ENCODE measurements at regions not wholly inside any gene's neighbourhood (a gene's known extent, or its start where the extent isn't known, plus 50 kb on each side); places are given as distances from the start of the nearest gene placed in this dataset.

- 70 to 72% methylated on average over 4 of the region's 4 CpGs for WGBS, 2 donors
- no peak for TF ChIP-seq POLR2A (IDR thresholded peaks at IDR 0.05)
- TF ChIP-seq, protein P1, sequence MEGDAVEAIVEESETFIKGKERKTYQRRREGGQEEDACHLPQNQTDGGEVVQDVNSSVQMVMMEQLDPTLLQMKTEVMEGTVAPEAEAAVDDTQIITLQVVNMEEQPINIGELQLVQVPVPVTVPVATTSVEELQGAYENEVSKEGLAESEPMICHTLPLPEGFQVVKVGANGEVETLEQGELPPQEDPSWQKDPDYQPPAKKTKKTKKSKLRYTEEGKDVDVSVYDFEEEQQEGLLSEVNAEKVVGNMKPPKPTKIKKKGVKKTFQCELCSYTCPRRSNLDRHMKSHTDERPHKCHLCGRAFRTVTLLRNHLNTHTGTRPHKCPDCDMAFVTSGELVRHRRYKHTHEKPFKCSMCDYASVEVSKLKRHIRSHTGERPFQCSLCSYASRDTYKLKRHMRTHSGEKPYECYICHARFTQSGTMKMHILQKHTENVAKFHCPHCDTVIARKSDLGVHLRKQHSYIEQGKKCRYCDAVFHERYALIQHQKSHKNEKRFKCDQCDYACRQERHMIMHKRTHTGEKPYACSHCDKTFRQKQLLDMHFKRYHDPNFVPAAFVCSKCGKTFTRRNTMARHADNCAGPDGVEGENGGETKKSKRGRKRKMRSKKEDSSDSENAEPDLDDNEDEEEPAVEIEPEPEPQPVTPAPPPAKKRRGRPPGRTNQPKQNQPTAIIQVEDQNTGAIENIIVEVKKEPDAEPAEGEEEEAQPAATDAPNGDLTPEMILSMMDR (IDR thresholded peaks at IDR 0.05): no peak
These were observed 393.6 kb downstream of the GPAT3 start for GRCh38 chr4:83929550-83929949.

DNA sequence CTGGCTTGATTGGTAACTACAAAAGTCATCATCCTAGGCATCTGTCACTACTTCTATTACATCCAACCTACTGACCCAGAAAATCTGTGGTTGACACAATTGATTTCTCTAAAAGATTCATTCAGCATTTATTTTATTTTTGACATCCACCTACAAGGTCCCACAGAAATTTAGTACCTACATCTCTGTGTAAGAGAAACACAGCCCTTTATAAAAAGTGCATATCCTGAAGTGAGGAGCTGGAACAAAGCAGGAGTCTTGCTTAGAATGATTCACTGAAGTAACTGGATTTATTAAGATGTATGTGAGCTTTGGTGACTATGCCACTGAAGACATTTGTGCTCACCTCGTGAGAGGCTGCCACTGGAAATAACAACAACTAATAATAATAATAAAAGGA lies 391.0 kb downstream of the GPAT3 start:
- DNase-seq: no peak
- Histone ChIP-seq H3K4me3 (replicated peaks in 1 of 3) (no peak overlapping the region), H3K27me3 (no peaks in the 10 kb centered on the region), H3K27ac (no peak overlapping the region), H3K36me3 (no peaks in the 10 kb centered on the region), H3K9me3 (no peaks in the 10 kb centered on the region), H3K4me1 (no peaks in the 10 kb centered on the region)
- TF ChIP-seq, protein P1 (IDR thresholded peaks at IDR 0.05): no peak
- intact Hi-C loops (cut with DNase I): no loop called here
- 57 to 66% methylated on average over 1 of the region's 1 CpG for WGBS, 2 donors

More at GRCh38 chr4:83929550-83929949, 393.6 kb downstream of the GPAT3 start:
- Histone ChIP-seq H3K27ac (no peak overlapping the region), H3K9me3 (no peaks in the 10 kb centered on the region), H3K4me1 (no peaks in the 10 kb centered on the region), H3K36me3 (no peaks in the 10 kb centered on the region), H3K4me3 (replicated peaks in 1 of 3) (no peak overlapping the region), H3K27me3 (no peaks in the 10 kb centered on the region)
- no peak for DNase-seq
- intact Hi-C loops (cut with DNase I): no loop called here

DNA sequence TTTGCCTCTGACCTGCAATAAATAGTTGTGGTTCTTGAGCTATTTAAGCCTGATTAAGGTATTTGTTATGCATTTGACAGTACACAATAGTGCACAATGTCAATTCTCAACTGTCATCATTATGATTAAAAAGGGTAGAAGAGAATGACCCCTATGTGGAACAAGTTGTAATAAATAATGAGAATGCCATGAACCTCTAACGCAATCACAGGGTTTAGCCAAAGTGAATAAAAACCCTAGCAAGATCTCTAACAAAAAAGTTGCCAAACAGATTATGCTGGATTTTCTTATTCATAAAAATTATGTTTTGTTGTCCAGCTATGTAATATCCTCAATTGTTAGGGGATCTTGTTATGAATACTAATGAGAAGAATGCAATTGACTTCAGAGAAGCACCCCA lies 387.4 kb downstream of the GPAT3 start:
- Histone ChIP-seq H3K27ac (no peak overlapping the region), H3K9me3 (no peaks in the 10 kb centered on the region), H3K36me3 (no peaks in the 10 kb centered on the region), H3K4me1 (no peaks in the 10 kb centered on the region), H3K4me3 (replicated peaks in 1 of 3) (no peak overlapping the region), H3K27me3 (no peaks in the 10 kb centered on the region)
- WGBS, 2 donors: 87 to 93% methylated on average over 1 of the region's 1 CpG
- TF ChIP-seq POLR2A (IDR thresholded peaks at IDR 0.05): no peak
- intact Hi-C loops (cut with DNase I): no loop called here
- DNase-seq: no peak

DNA sequence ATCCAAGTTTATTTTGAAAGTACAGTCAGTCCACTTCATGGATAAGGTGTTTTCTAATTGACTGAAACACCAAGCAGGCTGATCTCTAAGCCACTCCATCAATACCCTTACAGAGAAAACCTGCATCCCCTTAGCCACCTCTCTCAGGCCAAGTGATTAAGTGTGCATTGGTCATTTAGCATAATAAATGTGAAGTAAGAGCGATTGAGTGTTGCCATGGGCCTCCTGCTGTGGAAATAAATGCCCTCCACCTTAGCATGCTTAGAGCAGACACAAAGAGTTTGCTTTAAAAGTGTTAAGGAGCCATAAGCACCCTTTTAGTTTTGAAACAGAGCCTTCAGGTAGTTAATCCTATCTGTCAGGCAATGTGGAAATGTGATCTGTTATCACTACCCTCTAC lies 386.5 kb downstream of the GPAT3 start:
- Histone ChIP-seq H3K9me3 (no peaks in the 10 kb centered on the region), H3K4me1 (no peaks in the 10 kb centered on the region), H3K27ac (no peak overlapping the region), H3K4me3 (replicated peaks in 1 of 3) (no peak overlapping the region), H3K36me3 (no peaks in the 10 kb centered on the region), H3K27me3 (no peaks in the 10 kb centered on the region)
- TF ChIP-seq POLR2A (IDR thresholded peaks at IDR 0.05): no peak
- TF ChIP-seq, protein P1 (IDR thresholded peaks at IDR 0.05): no peak
- intact Hi-C loops (cut with DNase I): no loop called here
- no peak for DNase-seq
- WGBS, 2 donors: 46 to 50% methylated on average over 1 of the region's 1 CpG

GRCh38 chr4:83921124-83921523 lies 385.2 kb downstream of the GPAT3 start:
- no peaks in the 10 kb centered on the region for H3K9me3 ChIP-seq
- intact Hi-C loops (cut with DNase I): no loop called here
- TF ChIP-seq POLR2A (IDR thresholded peaks at IDR 0.05): no peak
- TF ChIP-seq, protein P1 (IDR thresholded peaks at IDR 0.05): no peak
- no peak overlapping the region for H3K27ac ChIP-seq
- no peak overlapping the region for H3K4me3 ChIP-seq (replicated peaks in 1 of 3)
- 92 to 93% methylated on average over 8 of the region's 8 CpGs for WGBS, 2 donors
- H3K36me3 ChIP-seq: no peaks in the 10 kb centered on the region
- DNase-seq: no peak
- H3K4me1 ChIP-seq: no peaks in the 10 kb centered on the region
- H3K27me3 ChIP-seq: no peaks in the 10 kb centered on the region

- 85 to 89% methylated on average over 3 of the region's 3 CpGs for WGBS, 2 donors
- H3K27ac ChIP-seq: no peak overlapping the region
- intact Hi-C loops (cut with DNase I): no loop called here
These were observed 384.5 kb downstream of the GPAT3 start for GRCh38 chr4:83920375-83920774.

More at GRCh38 chr4:83920375-83920774, 384.5 kb downstream of the GPAT3 start:
- no peaks in the 10 kb centered on the region for H3K9me3 ChIP-seq
- no peaks in the 10 kb centered on the region for H3K27me3 ChIP-seq
- no peaks in the 10 kb centered on the region for H3K36me3 ChIP-seq
- TF ChIP-seq POLR2A (IDR thresholded peaks at IDR 0.05): no peak
- TF ChIP-seq, protein P1 (IDR thresholded peaks at IDR 0.05): no peak
- no peak for DNase-seq
- H3K4me1 ChIP-seq: no peaks in the 10 kb centered on the region
- no peak overlapping the region for H3K4me3 ChIP-seq (replicated peaks in 1 of 3)
